Nephron (organoid): ENCODE measurements at regions not wholly inside any gene's neighbourhood (a gene's known extent, or its start where the extent isn't known, plus 50 kb on each side); places are given as distances from the start of the nearest gene placed in this dataset.

Source experiments
- H3K27ac Mint-ChIP-seq, 3 experiments: 2 replicates each; pipeline ENCODE4 v1.8.0; 2020; ENCODE audit warnings: mixed read lengths in 3 of 3, mild to moderate bottlenecking in 2 of 3, moderate library complexity in 1 of 3
- H3K27me3 Mint-ChIP-seq: 2 replicates; pipeline ENCODE4 v1.8.0; 2021; ENCODE audit warnings: low read depth, mild to moderate bottlenecking, moderate library complexity, mixed read lengths
- H3K36me3 Mint-ChIP-seq: 2 replicates; pipeline ENCODE4 v1.8.0; 2020; ENCODE audit warnings: low read depth, mixed read lengths
- H3K4me1 Mint-ChIP-seq: 2 replicates; pipeline ENCODE4 v1.8.0; 2020; ENCODE audit warnings: mixed read lengths
- H3K4me3 Mint-ChIP-seq, 3 experiments: 2 replicates each; pipeline ENCODE4 v1.8.0; 2020; ENCODE audit warnings: mild to moderate bottlenecking in 3 of 3, mixed read lengths in 3 of 3, moderate library complexity in 2 of 3
- H3K9me3 Mint-ChIP-seq: 2 replicates; pipeline ENCODE4 v1.8.0; 2020; ENCODE audit warnings: mixed read lengths
- TF ChIP-seq, protein P1 (sequence below), 3 experiments: fragments of 200-600 bp; sonication (generic); IDR thresholded peaks; one replicate each; pipeline ENCODE4 v1.5.0; 2021; ENCODE audit warnings: antibody characterized with exemption in 3 of 3; ENCODE audit not compliant: unreplicated experiment in 3 of 3

DNA sequence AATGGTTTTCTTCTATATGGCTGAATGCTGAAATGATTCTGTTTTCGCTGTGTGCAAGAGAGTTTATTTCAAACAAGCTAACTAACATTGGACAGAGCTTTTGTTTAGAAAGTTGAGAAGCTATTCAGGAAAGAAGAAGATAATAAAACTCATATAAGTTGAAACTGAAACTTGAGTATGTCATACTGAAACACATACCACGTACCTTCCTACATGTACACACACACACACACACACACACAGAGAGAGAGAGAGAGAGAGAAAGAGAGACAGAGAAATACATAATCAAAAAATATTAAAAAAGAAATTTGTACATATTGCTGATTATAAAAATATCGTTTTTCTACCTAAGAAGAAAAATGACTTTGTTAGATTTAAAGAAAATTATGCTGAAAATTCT, 561.9 kb upstream of the KCND2 start:
- H3K27ac Mint-ChIP-seq: no peak overlapping the region
- TF ChIP-seq, protein P1, sequence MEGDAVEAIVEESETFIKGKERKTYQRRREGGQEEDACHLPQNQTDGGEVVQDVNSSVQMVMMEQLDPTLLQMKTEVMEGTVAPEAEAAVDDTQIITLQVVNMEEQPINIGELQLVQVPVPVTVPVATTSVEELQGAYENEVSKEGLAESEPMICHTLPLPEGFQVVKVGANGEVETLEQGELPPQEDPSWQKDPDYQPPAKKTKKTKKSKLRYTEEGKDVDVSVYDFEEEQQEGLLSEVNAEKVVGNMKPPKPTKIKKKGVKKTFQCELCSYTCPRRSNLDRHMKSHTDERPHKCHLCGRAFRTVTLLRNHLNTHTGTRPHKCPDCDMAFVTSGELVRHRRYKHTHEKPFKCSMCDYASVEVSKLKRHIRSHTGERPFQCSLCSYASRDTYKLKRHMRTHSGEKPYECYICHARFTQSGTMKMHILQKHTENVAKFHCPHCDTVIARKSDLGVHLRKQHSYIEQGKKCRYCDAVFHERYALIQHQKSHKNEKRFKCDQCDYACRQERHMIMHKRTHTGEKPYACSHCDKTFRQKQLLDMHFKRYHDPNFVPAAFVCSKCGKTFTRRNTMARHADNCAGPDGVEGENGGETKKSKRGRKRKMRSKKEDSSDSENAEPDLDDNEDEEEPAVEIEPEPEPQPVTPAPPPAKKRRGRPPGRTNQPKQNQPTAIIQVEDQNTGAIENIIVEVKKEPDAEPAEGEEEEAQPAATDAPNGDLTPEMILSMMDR (IDR thresholded peaks at IDR 0.05; ENCODE audit: unreplicated experiment in 3 of 3): no peak
- H3K4me3 Mint-ChIP-seq: no peak overlapping the region
- no peaks in the 10 kb centered on the region for H3K4me1 Mint-ChIP-seq
- no peaks in the 10 kb centered on the region for H3K9me3 Mint-ChIP-seq
- no peaks in the 10 kb centered on the region for H3K36me3 Mint-ChIP-seq
- H3K27me3 Mint-ChIP-seq: no peaks in the 10 kb centered on the region

DNA sequence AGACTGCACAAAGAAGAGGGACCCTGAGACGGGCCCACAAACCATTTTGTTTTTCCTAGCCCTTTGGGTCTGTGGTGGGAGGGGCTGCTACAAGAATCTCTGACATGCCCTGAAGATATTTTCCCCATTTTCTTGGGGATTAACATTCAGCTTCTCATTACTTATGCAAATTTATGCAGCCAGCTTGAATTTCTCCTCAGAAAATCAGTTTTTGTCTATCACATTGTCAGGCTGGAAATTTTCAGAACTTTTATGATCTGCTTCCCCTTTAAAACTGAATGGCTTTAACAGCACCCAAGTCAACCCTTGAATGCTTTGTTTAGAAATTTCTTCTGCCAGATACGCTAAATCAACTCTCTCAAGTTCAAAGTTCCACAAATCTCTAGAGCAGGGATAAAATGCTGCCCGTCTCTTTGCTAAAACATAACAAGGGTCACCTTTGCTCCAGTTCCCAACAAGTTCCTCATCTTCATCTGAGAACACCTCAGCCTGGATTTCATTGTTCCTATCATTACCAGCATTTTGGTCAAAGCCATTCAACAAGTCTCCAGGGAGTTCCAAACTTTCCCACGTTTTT, 560.0 kb upstream of the KCND2 start:
- peaks cover 3% of the 10 kb centered on the region for H3K27me3 Mint-ChIP-seq
- H3K4me1 Mint-ChIP-seq: no peaks in the 10 kb centered on the region

DNA sequence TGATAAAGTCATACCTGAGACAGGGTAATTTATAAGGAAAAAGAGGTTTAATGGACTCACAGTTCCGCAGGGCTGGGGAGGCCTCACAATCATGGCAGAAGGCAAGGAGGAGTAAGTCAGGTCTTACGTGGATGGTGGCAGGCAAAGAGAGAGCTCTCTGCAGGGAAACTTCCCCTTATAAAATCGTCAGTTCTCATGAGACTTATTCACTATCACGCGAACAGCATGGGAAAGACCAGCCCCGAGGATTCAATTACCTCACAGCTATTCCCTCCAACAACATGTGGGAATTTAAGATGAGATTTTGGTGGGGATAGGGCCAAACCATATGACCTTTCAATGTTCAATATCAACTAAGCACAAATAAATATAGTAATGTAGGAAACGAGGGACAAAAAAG, 559.4 kb upstream of the KCND2 start:
- H3K4me3 Mint-ChIP-seq: no peak overlapping the region
- H3K27ac Mint-ChIP-seq: no peak overlapping the region
- H3K36me3 Mint-ChIP-seq: no peaks in the 10 kb centered on the region
- H3K4me1 Mint-ChIP-seq: no peaks in the 10 kb centered on the region
- H3K27me3 Mint-ChIP-seq: peaks cover 3% of the 10 kb centered on the region
- TF ChIP-seq, protein P1 (IDR thresholded peaks at IDR 0.05; ENCODE audit: unreplicated experiment in 3 of 3): no peak
- H3K9me3 Mint-ChIP-seq: no peaks in the 10 kb centered on the region

More for the DNA sequence above, 560.0 kb upstream of the KCND2 start:
- Mint-ChIP-seq H3K36me3 (no peaks in the 10 kb centered on the region), H3K27ac (no peak overlapping the region), H3K9me3 (no peaks in the 10 kb centered on the region), H3K4me3 (no peak overlapping the region)
- TF ChIP-seq, protein P1 (IDR thresholded peaks at IDR 0.05; ENCODE audit: unreplicated experiment in 3 of 3): no peak

DNA sequence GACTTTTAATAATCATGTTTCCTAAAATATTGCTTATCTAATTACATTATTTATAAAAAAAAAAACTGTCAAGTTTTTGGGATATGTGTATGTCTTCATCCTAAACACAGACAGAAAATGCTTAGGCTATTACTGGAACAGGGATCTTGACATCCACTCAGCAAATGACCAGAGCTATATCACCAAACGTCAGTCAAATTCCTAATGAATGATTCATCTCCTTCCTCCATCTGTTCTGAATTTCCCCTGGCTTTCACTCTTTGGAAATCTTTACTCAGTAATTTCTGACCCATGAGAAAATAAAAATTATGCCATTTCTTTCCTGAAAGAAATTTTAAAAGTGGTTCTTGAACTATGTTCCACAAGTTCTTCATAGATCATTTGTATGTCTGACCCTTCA, 552.4 kb upstream of the KCND2 start:
- no peak overlapping the region for H3K27ac Mint-ChIP-seq
- H3K27me3 Mint-ChIP-seq: peaks cover 3% of the 10 kb centered on the region
- H3K9me3 Mint-ChIP-seq: no peaks in the 10 kb centered on the region

DNA sequence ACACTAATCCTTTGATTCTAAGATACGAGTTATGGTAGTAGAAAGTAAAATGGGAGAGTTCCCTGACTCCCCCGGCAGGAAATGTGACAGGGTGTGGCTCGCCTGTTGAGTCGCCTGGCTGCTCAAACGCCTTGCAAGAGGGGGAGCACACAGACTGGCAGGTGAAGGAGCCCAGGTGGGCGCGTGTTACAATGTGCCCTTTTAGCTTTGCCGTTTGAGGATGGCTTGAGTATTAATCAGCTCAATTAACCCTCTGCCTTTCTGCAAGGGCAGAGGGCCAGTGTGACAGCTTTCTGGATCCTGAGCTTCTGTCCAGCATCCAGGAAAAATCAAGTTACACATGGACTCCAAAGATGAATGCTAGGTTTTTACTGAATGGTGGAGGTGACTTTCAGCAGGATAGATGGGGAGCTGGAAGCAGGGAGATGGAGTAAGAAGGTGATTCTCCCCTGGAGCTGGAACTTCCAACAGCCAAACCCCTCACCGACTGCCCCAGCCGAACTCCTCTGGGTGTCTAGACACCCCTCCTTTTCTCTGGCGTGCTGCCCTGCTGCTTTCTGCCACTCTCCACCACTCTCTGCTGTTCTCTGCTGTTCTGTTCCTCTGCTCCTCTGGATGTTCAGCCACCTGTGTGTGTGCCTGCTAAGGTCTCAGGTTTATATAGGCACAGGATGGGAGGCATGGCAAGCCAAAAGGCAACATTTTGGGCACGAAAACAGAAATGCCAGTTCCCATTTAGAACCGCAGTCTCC, 548.8 kb upstream of the KCND2 start:
- Mint-ChIP-seq H3K27me3 (no peaks in the 10 kb centered on the region), H3K4me3 (no peak overlapping the region)

More for the DNA sequence above, 552.4 kb upstream of the KCND2 start:
- no peak overlapping the region for H3K4me3 Mint-ChIP-seq
- no peaks in the 10 kb centered on the region for H3K4me1 Mint-ChIP-seq
- H3K36me3 Mint-ChIP-seq: no peaks in the 10 kb centered on the region
- TF ChIP-seq, protein P1 (IDR thresholded peaks at IDR 0.05; ENCODE audit: unreplicated experiment in 3 of 3): no peak

More for the DNA sequence above, 548.8 kb upstream of the KCND2 start:
- no peaks in the 10 kb centered on the region for H3K4me1 Mint-ChIP-seq
- TF ChIP-seq, protein P1 (IDR thresholded peaks at IDR 0.05; ENCODE audit: unreplicated experiment in 3 of 3): no peak
- no peak overlapping the region for H3K27ac Mint-ChIP-seq
- H3K9me3 Mint-ChIP-seq: no peaks in the 10 kb centered on the region
- H3K36me3 Mint-ChIP-seq: no peaks in the 10 kb centered on the region
